ENCODE measurements at regions not wholly inside any gene's neighbourhood (a gene's known extent, or its start where the extent isn't known, plus 50 kb on each side); places are given as distances from the start of the nearest gene placed in this dataset.
A peak's percentile ranks its signal among the peaks of the same experiment; 100 is the strongest.

- no peak overlapping the region for H3K4me3 Mint-ChIP-seq
- Histone ChIP-seq H2BK20ac (ENCODE audit: low read depth, low read length, poor library complexity, severe bottlenecking) (no peak overlapping the region), H3K14ac (ENCODE audit: insufficient read depth, low read length) (no peak overlapping the region), H3K79me1 (ENCODE audit: insufficient read depth, low read depth, low read length, poor library complexity, severe bottlenecking) (no peaks in the 10 kb centered on the region), H2BK5ac (ENCODE audit: insufficient read length, low read length) (no peak overlapping the region), H4K5ac (ENCODE audit: insufficient read length, low read depth, low read length) (no peak overlapping the region), H3K18ac (ENCODE audit: insufficient read length, low read depth, low read length) (no peak overlapping the region), H2AFZ (ENCODE audit: low read length) (no peak overlapping the region), H3K23ac (ENCODE audit: insufficient read length, low read depth, low read length) (no peak overlapping the region), H3K27me3 (ENCODE audit: insufficient read depth, low read length) (no peaks in the 10 kb centered on the region), H2BK120ac (ENCODE audit: low read depth, low read length, poor library complexity, severe bottlenecking) (no peak overlapping the region), H2BK15ac (ENCODE audit: low read depth, low read length) (no peak overlapping the region), H3K4me2 (ENCODE audit: insufficient read depth, insufficient read length, low read length) (no peak overlapping the region), H3K23me2 (ENCODE audit: insufficient read length, low read depth, low read length, poor library complexity, severe bottlenecking) (no peaks in the 10 kb centered on the region), H3K9ac (ENCODE audit: extremely low read depth, insufficient read length, low read length) (no peak overlapping the region), H3K79me2 (ENCODE audit: insufficient read depth, low read length) (no peaks in the 10 kb centered on the region), H3T11ph (ENCODE audit: low read length) (no peak overlapping the region), H3K27ac (ENCODE audit: insufficient read length, low read depth, low read length) (no peak overlapping the region), H4K20me1 (ENCODE audit: control insufficient read depth, insufficient read depth, insufficient read length) (no peaks in the 10 kb centered on the region), H3K56ac (ENCODE audit: insufficient read length, low read depth, low read length) (no peak overlapping the region), H3K9me3 (ENCODE audit: control insufficient read depth, low read depth, low read length) (no peaks in the 10 kb centered on the region), H2AK5ac (ENCODE audit: insufficient read length, low read length) (no peak overlapping the region), H3K4me1 (ENCODE audit: insufficient read depth, low read length) (no peaks in the 10 kb centered on the region), H4K8ac (replicated peaks; ENCODE audit: insufficient read length, low read depth, low read length) (no peak overlapping the region), H2BK12ac (ENCODE audit: insufficient read length, low read depth, low read length) (no peak overlapping the region), H3K4ac (ENCODE audit: low read depth, low read length) (no peak overlapping the region), H4K91ac (ENCODE audit: insufficient read length, low read depth, low read length) (no peak overlapping the region)
- no peaks in the 10 kb centered on the region for H3K4me1 Mint-ChIP-seq
- no peaks in the 10 kb centered on the region for H3K9me3 Mint-ChIP-seq
- H3K36me3 Mint-ChIP-seq (ENCODE audit: insufficient read depth in 1 of 3, low read depth in 3 of 3), result no peaks in the 10 kb centered on the region
- no peak for DNase-seq
- TF ChIP-seq CTCF (conservative IDR thresholded peaks at IDR 0.05), result no peak
- WGBS (ENCODE audit: extremely low coverage, insufficient read length, low lambda C conversion rate), result no CpG with 5 or more reads among the region's 1 CpG
- H3K27me3 Mint-ChIP-seq (ENCODE audit: low read depth), result no peaks in the 10 kb centered on the region
- peak overlapping the region in 1 of 3 experiments; percentile 37; a peak in 1 of 7 replicates for H3K27ac Mint-ChIP-seq
These were observed 186.9 kb upstream of the CNTN1 start for GRCh38 chr12:40505327-40505726.

Data from H9 (cell line).